Uterus (tissue), 3 donors: ENCODE measurements at regions not wholly inside any gene's neighbourhood (a gene's known extent, or its start where the extent isn't known, plus 50 kb on each side); places are given as distances from the start of the nearest gene placed in this dataset.

Experiments
- DNase-seq, 2 donors: peaks; one replicate each; pipeline ENCODE4 v3.0.0-alpha.2; 2019 to 2020
- H3K27ac ChIP-seq, 2 donors: fragments of 200-600 bp; sonication (generic); 1 replicate in 1 of 2; 2 replicates in 1 of 2; pipeline ENCODE4 v1.5.1; 2016 to 2018
- H3K27me3 ChIP-seq, 2 donors: fragments of 200-600 bp; sonication (generic); one replicate each; pipeline ENCODE4 v1.5.1; 2018 to 2019; ENCODE audit warnings: control low read depth in 1 of 2
- H3K36me3 ChIP-seq, 2 donors: fragments of 200-600 bp; sonication (generic); one replicate each; pipeline ENCODE4 v1.5.1; 2019; ENCODE audit warnings: control low read depth in 1 of 2
- H3K4me1 ChIP-seq, 2 donors: fragments of 200-600 bp; sonication (generic); one replicate each; pipeline ENCODE4 v1.5.1; 2018 to 2019; ENCODE audit warnings: control low read depth in 1 of 2
- H3K4me3 ChIP-seq, 2 donors: fragments of 200-600 bp; sonication (generic); 1 replicate in 1 of 2; 2 replicates in 1 of 2; pipeline ENCODE4 v1.5.1; 2018 to 2019; ENCODE audit warnings: mild to moderate bottlenecking in 1 of 2
- H3K9me3 ChIP-seq, 2 donors: fragments of 200-600 bp; sonication (generic); one replicate each; pipeline ENCODE4 v1.5.1; 2019; ENCODE audit warnings: control low read depth in 1 of 2
- POLR2A ChIP-seq, 2 donors: fragments of 450-650 bp; IDR thresholded peaks; one replicate each; pipeline ENCODE4 v1.6.1; 2016; ENCODE audit warnings: antibody characterized with exemption in 2 of 2, mild to moderate bottlenecking in 1 of 2, moderate library complexity in 1 of 2
- intact Hi-C: fragments of 100-400 bp; cut with DNase I; formaldehyde crosslinking; loops from one replicate; pipeline ENCODE4 v1.15.1; 2023; ENCODE audit warnings: low total_unique reads
- TF ChIP-seq, protein P1 (sequence below), 4 experiments: fragments of 200-600 bp in 2 of 4; fragments of 450-650 bp in 2 of 4; sonication (generic) in 2 of 4; IDR thresholded peaks; one replicate each; pipeline ENCODE4 v1.5.1; 2016 to 2019; ENCODE audit warnings: antibody characterized with exemption in 4 of 4, mild to moderate bottlenecking in 2 of 4, moderate library complexity in 1 of 4
- donor health status: DM: yes; HTN: yes; CAD: no.

DNA sequence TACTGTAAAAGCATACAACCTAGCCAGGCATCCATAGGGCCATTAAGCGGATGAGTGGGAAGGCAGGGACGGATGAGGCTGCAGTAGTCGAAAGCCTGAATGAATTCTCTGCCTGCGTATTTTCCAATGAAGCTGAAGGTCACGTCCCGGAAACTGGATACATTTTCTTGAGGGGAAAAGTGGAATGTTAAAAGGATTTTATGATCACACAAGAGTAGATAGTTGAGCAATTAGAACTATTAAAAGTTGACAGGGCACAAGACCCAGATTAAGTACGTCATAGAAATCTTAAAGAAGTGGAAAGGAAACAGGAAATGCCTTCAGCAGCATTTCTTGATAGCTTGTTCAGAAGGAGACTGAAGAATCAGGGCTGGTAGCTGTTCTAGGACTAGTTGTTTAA lies 98.3 kb upstream of the CXXC4 start:
- Histone ChIP-seq H3K9me3 (no peaks in the 10 kb centered on the region), H3K27ac (peak overlapping the region; percentile 11 to 39), H3K4me3 (peak overlapping the region in 1 of 2 donors; percentile 25), H3K27me3 (no peaks in the 10 kb centered on the region), H3K4me1 (no peaks in the 10 kb centered on the region), H3K36me3 (no peaks in the 10 kb centered on the region)
- TF ChIP-seq, protein P1, sequence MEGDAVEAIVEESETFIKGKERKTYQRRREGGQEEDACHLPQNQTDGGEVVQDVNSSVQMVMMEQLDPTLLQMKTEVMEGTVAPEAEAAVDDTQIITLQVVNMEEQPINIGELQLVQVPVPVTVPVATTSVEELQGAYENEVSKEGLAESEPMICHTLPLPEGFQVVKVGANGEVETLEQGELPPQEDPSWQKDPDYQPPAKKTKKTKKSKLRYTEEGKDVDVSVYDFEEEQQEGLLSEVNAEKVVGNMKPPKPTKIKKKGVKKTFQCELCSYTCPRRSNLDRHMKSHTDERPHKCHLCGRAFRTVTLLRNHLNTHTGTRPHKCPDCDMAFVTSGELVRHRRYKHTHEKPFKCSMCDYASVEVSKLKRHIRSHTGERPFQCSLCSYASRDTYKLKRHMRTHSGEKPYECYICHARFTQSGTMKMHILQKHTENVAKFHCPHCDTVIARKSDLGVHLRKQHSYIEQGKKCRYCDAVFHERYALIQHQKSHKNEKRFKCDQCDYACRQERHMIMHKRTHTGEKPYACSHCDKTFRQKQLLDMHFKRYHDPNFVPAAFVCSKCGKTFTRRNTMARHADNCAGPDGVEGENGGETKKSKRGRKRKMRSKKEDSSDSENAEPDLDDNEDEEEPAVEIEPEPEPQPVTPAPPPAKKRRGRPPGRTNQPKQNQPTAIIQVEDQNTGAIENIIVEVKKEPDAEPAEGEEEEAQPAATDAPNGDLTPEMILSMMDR (IDR thresholded peaks at IDR 0.05) = no peak
- TF ChIP-seq POLR2A (IDR thresholded peaks at IDR 0.05) = no peak
- intact Hi-C loops = no loop called here
- no peak for DNase-seq

DNA sequence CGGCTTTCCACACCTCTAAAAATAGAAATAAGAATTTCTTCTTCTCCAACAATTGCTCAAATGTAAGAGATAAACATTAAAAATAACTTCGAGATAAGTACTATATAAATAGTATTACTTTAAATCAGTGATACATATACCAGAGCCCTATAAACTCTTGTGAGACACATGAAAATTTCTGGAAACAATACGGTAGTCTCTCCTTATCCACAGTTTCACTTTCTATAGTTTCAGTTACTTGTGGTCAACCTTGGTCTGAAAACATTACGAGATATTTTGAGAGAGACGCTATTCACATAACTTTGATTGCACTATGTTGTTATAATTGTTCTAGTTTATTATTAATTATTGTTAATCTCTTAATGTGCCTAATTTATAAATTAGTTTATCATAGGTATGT lies 101.5 kb upstream of the CXXC4 start:
- intact Hi-C loops = no loop called here
- Histone ChIP-seq H3K4me1 (no peaks in the 10 kb centered on the region), H3K4me3 (no peak overlapping the region), H3K27me3 (no peaks in the 10 kb centered on the region), H3K9me3 (no peaks in the 10 kb centered on the region), H3K27ac (no peak overlapping the region), H3K36me3 (no peaks in the 10 kb centered on the region)
- TF ChIP-seq POLR2A (IDR thresholded peaks at IDR 0.05) = no peak
- TF ChIP-seq, protein P1 (IDR thresholded peaks at IDR 0.05) = no peak
- no peak for DNase-seq

DNA sequence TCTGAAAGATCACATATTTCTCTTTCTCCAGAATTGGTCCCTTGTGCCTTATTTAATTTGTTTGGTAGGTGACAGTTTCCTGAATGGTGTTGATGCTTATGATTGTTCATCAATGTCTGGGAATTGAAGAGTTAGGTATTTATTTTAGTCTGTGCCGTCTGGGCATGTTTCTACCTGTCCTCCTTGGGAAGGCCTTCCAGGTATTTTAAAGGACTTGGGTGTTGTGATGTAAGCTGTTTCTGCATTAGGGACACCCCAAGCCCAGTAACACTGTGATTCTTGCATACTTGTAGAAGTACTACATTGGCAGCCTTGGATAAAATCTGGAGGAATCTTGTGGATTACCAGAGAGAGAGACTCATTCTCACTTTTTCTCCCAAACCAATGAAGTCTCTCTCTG lies 120.8 kb upstream of the CXXC4 start:
- DNase-seq = no peak
- no peaks in the 10 kb centered on the region for H3K27me3 ChIP-seq
- H3K4me3 ChIP-seq = no peak overlapping the region
- H3K27ac ChIP-seq = no peak overlapping the region
- intact Hi-C loops = no loop called here
- no peaks in the 10 kb centered on the region for H3K4me1 ChIP-seq
- no peak for TF ChIP-seq POLR2A (IDR thresholded peaks at IDR 0.05)
- TF ChIP-seq, protein P1 (IDR thresholded peaks at IDR 0.05) = no peak
- H3K36me3 ChIP-seq = no peaks in the 10 kb centered on the region
- no peaks in the 10 kb centered on the region for H3K9me3 ChIP-seq

DNA sequence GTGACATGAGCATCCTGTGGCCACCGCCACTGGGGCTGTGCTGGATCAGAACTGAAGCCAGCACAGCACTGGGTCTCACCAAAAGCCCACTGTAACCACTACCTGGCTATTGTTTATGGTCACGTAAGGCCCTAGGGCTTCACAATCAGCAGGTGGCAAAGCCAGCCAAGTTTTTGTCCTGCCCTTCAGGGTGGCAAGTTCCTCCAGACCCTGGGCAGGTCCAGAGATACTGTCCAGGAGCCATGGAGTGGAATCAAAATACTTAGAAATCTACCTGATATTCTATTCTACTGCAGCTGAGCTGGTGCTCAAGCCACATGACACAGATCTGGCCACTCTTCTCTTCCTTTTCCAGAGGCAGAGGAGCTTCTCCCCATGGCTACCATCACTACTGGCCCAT lies 121.2 kb upstream of the CXXC4 start:
- intact Hi-C loops = no loop called here
- TF ChIP-seq, protein P1 (IDR thresholded peaks at IDR 0.05) = no peak
- TF ChIP-seq POLR2A (IDR thresholded peaks at IDR 0.05) = no peak
- no peak for DNase-seq
- no peak overlapping the region for H3K27ac ChIP-seq
- no peaks in the 10 kb centered on the region for H3K36me3 ChIP-seq
- H3K4me1 ChIP-seq = no peaks in the 10 kb centered on the region
- H3K9me3 ChIP-seq = no peaks in the 10 kb centered on the region
- no peak overlapping the region for H3K4me3 ChIP-seq
- H3K27me3 ChIP-seq = no peaks in the 10 kb centered on the region

DNA sequence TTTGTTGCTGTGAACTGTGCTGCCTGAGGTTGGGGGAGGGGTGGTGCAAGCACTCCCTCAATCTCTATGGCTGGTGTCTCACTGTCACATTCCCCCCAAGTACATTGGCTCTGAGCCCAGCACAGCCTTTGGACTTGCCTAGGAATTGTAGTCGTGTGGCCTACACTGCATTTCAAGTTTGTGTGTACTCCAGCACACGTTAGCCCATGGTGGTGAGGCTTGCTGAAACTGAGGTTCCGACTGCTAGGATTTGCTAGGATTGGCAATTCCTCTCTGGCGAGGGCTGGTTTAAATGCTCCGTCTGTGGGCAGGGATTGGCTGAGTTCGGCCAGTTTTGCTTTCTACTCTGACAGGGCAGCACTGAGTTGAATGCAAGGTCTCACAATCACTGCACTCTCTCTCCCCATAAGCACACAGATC lies 121.7 kb upstream of the CXXC4 start:
- H3K4me3 ChIP-seq = no peak overlapping the region

More for the DNA sequence above, 121.7 kb upstream of the CXXC4 start:
- TF ChIP-seq, protein P1 (IDR thresholded peaks at IDR 0.05) = no peak
- TF ChIP-seq POLR2A (IDR thresholded peaks at IDR 0.05) = no peak
- intact Hi-C loops = no loop called here
- Histone ChIP-seq H3K4me1 (no peaks in the 10 kb centered on the region), H3K27ac (no peak overlapping the region), H3K9me3 (no peaks in the 10 kb centered on the region), H3K27me3 (no peaks in the 10 kb centered on the region), H3K36me3 (no peaks in the 10 kb centered on the region)
- DNase-seq = no peak
